WERI-Rb-1 (cell line): ENCODE measurements at regions not wholly inside any gene's neighbourhood (a gene's known extent, or its start where the extent isn't known, plus 50 kb on each side); places are given as distances from the start of the nearest gene placed in this dataset.

Experiments
- DNase-seq: peaks from one replicate; pipeline ENCODE4 v3.0.0-alpha.2; 2020
- H3K27ac ChIP-seq: fragments of 250-450 bp; sonication (Bioruptor Pico); 2 replicates; pipeline ENCODE4 v1.5.1; 2020; ENCODE audit warnings: mild to moderate bottlenecking, moderate library complexity
- H3K27me3 ChIP-seq: fragments of 250-450 bp; sonication (Bioruptor Pico); 2 replicates; pipeline ENCODE4 v1.5.1; 2021; ENCODE audit warnings: mild to moderate bottlenecking, low read depth, moderate library complexity; ENCODE audit not compliant: insufficient read depth, severe bottlenecking
- H3K36me3 ChIP-seq: fragments of 250-450 bp; sonication (Bioruptor Pico); 2 replicates; pipeline ENCODE4 v1.5.1; 2020; ENCODE audit warnings: mild to moderate bottlenecking, moderate library complexity
- H3K4me3 ChIP-seq: 2 replicates; pipeline ENCODE4 v1.5.1; 2011; ENCODE audit warnings: low read depth, mild to moderate bottlenecking, control low read depth, low read length
- H3K9me3 ChIP-seq: fragments of 250-450 bp; sonication (Bioruptor Pico); 2 replicates; pipeline ENCODE4 v1.5.1; 2021; ENCODE audit warnings: mild to moderate bottlenecking, moderate library complexity; ENCODE audit not compliant: severe bottlenecking
- CTCF ChIP-seq: IDR thresholded peaks from 2 replicates; pipeline ENCODE4 v1.5.1; 2011; ENCODE audit warnings: low read depth, mild to moderate bottlenecking, control low read depth, inconsistent platforms, low read length

GRCh38 chr4:41394481-41394894 lies 137.8 kb downstream of the UCHL1 start:
- TF ChIP-seq CTCF = no peak
- Histone ChIP-seq H3K9me3 (no peaks in the 10 kb centered on the region), H3K27ac (no peak overlapping the region), H3K27me3 (no peaks in the 10 kb centered on the region), H3K36me3 (no peaks in the 10 kb centered on the region), H3K4me3 (no peak overlapping the region)
- DNase-seq = no peak

DNA sequence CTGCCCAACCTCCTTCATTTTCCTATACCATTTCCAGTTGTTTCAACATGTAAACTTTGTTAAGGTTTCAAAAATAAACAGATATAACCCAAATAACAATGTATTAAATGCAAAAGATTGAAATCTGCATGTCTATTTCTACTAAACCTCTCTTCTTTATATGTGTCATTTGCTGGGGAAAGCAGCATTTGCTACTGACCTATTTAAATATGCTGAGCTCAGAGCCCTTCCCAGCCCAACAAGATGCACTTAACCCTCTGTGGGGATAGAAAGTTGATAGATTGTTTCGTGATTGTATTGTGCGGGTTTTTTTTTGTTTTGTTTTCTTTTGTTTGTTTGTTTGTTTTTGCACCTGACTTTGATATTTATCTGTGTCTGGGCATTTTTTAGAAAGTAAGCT lies 139.5 kb downstream of the UCHL1 start:
- no peak for DNase-seq
- Histone ChIP-seq H3K9me3 (no peaks in the 10 kb centered on the region), H3K27me3 (no peaks in the 10 kb centered on the region), H3K4me3 (no peak overlapping the region), H3K36me3 (no peaks in the 10 kb centered on the region), H3K27ac (no peak overlapping the region)
- no peak for TF ChIP-seq CTCF

GRCh38 chr4:41396869-41397268 lies 140.1 kb downstream of the UCHL1 start:
- TF ChIP-seq CTCF = no peak
- no peak overlapping the region for H3K27ac ChIP-seq

GRCh38 chr4:41399231-41399630 lies 138.7 kb upstream of the LIMCH1 start:
- no peak for DNase-seq
- H3K27ac ChIP-seq = no peak overlapping the region
- no peak overlapping the region for H3K4me3 ChIP-seq
- H3K27me3 ChIP-seq = no peaks in the 10 kb centered on the region
- H3K9me3 ChIP-seq = no peaks in the 10 kb centered on the region
- H3K36me3 ChIP-seq = no peaks in the 10 kb centered on the region
- TF ChIP-seq CTCF = no peak

More at GRCh38 chr4:41396869-41397268, 140.1 kb downstream of the UCHL1 start:
- no peaks in the 10 kb centered on the region for H3K9me3 ChIP-seq
- DNase-seq = no peak
- H3K4me3 ChIP-seq = no peak overlapping the region
- H3K27me3 ChIP-seq = no peaks in the 10 kb centered on the region
- H3K36me3 ChIP-seq = no peaks in the 10 kb centered on the region

DNA sequence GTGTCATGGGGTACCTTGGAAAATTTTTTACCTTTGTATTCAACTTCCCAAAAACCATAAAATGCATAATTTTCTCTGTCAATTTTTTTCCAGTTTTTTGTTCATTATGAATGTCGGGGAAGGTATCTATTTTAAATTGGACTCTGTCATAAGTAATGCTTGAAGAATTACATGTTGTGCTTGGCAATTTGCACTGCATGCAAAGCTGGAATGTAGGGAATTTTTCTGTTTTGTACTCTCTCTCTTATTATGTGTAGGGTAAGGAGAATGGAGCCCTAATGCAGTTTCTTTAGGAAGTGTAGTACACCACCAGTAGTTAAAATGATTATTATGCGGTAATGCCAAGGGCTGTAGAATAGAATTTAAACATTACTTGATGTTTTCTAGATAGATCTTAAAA lies 137.7 kb upstream of the LIMCH1 start:
- Histone ChIP-seq H3K9me3 (no peaks in the 10 kb centered on the region), H3K36me3 (no peaks in the 10 kb centered on the region), H3K4me3 (no peak overlapping the region), H3K27ac (no peak overlapping the region), H3K27me3 (no peaks in the 10 kb centered on the region)
- TF ChIP-seq CTCF = no peak
- no peak for DNase-seq

GRCh38 chr4:41405464-41406112 lies 132.4 kb upstream of the LIMCH1 start:
- Histone ChIP-seq H3K4me3 (no peak overlapping the region), H3K36me3 (no peaks in the 10 kb centered on the region), H3K27me3 (no peaks in the 10 kb centered on the region), H3K9me3 (no peaks in the 10 kb centered on the region), H3K27ac (no peak overlapping the region)
- no peak for DNase-seq
- no peak for TF ChIP-seq CTCF
